ENCODE measurements at regions not wholly inside any gene's neighbourhood (a gene's known extent, or its start where the extent isn't known, plus 50 kb on each side); places are given as distances from the start of the nearest gene placed in this dataset.

DNA sequence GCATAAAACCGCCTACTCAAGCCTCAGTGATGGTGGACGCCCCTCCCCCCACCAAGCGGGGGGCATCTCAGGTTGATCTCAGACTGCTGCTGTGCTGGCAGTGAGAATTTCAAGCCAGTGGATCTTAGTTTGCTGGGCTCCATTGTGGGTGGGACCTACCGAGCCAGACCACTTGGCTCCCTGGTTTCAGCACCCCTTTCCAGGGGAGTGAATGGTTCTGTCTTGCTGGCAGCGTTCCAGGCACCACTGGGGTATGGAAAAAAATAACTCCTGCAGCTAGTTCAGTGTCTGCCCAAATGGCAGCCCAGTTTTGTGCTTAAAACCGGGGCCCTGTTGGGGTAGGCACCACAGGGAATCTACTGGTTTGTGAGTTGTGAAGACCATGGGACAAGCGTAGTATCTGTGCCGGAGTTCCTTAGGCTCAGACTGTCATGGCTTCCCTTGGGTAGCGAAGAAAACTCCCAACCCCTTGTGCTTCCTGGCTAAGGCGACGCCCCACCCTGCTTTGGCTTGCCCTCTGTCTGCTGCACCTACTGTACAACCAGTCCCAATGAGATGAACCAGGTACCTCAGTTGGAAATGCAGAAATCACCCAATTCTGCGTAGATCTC, 1334.5 kb upstream of the ADGRB3 start:
- no peak for DNase-seq

DNA sequence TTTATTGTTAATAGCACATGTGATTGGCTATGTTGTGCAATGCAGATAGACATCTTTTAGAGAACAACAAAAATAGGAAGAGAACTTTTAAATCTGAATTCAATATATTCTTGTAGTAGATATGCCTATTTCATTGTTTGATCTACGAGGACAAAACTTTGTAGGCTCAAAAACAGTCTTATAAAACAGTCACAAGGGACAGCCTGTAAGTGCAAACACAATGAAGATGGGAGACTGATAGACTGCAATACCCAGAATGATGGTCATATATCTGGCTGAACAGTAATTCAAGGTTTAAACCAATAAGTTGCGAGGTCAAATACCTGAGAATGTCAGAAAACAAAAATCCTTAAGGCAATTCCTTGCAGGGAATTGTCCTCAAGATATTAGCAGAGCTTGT, 1342.9 kb upstream of the ADGRB3 start:
- DNase-seq: no peak

DNA sequence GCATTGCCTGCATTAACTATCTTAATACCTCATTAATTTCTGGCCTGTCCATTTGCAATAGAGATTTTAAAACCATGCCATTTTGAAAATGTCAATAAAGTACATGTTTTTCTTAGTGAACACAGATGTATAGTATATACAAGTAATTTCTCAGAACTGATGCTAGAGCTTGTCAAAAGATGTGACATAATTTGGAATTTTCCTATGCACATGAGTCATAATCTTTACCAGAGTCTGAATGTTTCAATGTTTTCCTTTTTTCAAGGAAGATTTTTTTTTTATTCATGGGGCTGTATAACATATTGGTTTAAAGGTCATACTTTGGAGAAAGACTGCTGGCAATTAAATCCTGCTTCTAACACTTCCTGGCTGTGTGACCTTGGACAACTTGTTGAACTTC, 1347.5 kb upstream of the ADGRB3 start:
- DNase-seq: no peak

DNA sequence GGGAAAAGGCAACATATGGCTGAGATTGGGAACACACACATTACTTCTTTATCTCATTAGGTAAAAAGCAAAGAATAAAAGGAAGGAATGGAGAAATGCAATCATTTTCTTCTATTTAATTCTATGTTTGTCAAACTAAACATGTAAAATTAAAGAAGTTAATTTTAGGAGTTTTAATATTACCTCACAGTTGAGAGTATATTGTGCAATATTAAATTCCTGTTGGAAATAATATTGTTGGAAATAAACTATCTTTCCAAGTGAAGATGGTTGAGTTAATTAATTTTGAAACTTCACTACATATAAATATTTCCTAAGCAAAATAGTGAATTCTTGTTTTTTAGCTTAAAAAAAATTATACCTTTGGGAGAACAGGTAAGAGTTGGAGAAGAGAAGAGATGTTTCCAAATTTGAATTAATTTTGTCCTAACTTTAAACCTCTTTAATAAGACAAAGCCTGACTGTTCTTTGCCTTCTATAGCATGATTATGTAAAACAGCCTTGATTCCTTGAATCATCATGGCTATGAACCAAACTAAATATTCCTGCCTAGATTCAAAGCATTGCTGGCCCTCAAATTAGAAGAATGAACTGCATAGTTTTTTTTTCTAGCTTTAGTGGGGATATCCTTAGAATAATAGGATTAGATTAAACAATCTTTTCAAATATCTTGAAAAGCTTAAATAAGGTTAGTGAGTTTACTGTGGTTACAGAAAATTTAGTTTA, 1349.1 kb upstream of the ADGRB3 start:
- DNase-seq: no peak

DNA sequence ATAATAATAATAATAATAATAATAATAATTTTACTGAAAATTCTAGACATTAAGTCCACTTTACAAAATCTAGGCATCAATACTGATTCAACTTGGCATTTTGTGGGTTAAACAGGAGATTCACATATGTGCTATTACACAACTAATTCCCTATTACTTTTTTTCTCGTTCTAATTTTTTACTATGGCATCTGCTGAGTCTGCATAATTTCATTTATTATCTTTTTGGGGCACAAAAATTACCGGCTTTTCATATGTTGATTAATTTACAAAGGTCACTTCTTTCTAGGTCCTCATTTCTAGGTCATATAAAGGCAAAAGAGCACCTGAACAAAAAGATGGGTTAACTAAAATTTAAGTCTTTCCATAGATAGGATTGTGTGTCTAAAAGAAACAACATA, 1357.8 kb upstream of the ADGRB3 start:
- DNase-seq: no peak

DNA sequence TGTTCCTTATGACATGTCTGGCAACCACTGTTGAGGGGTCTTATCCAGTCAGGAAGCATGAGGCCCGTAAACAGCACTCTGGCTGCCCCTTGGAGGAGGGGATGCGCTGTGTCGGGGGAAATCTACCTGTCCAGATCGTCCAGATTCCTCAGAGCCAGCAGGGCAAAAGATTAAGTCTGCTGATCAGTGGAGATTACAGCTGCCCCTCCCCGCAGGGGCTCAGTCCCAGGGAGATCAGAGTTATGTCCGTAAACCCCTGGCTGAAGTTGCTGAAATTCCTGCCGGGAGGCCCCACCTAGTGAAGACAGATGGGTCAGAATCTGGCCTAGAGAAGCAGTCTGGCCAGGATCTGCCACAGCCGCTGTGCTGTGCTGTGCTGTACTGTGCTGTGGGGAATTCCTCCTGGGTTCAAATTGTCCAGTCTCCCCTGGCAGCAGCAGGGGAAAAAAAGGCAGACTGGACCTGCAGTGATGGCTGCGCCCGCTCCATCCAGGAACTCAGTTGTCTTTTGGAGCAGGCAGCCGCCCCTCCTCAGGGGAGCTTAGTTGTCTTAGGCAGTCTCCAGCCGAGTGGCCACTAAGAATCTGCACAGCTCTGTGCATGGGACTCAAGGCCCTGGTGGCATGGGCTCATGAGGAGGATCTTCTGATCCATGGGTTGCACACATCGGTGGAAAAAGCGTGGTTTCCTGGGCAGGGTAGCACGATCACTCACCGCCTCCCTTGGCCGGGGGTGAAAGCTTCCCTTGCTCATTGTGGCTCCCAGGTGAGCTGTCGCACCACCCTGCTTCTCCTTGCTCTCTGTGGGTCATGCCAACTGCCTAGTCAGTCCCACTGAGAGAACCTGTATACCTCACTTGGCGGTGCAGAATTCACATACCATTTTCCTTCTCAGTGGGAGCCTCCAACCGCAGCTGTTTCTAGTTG, 1368.8 kb upstream of the ADGRB3 start:
- DNase-seq: no peak

DNA sequence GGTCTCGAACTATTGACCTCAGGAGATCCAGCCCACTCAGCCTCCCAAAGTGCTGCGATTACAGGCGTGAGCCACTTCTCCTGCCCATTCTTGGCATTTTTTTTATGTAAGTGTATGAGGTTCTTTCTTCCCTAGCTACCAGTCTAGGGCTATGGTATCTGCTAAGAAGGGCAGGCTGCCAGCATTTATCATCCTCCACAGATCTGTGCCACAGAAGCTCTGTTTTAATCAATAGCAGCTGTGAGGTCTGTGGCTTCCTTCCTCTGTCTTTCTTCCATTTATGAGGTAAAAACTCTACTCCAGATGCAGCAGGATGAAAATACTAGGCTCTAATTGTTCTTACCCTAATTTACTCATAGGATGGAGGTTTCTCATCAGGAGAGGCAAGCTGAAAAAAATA, 1382.4 kb upstream of the ADGRB3 start:
- no peak for DNase-seq

DNA sequence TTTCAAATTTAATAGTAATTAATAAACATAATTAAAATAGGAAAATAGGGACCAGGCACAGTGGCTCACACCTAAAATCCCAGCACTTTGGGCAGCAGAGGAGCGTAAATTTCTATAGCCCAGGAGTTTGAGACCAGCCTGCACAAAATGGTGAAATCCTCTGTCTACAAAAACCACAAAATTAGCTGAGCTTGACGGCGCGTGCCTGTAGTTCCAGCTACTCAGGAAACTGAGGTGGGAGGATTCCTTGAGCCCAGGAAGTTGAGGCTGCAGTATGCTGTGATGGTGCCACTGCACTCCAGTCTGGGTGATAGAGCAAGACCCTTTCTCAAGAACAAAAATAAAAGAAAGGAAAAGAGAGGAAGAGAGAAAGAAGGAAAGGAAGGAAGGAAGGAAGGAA, 1387.0 kb upstream of the ADGRB3 start:
- no peak for DNase-seq

DNA sequence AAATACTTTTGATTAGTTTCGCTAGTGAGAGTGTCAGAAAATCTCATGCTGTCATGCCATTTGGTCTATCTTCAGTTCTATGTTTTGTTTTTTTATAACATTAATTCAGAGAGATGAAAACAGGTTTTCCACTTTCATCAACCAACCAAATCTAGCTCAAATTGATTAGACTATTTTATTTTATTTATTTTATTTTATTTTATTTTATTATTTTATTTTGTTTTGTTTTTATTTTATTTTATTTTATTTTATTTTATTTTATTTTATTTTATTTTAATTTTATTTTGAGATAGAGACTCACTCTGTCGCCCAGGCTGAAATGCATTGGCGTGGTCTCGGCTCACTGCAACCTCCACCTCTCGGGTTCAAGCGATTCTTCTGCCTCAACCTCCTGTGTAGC, 1391.0 kb upstream of the ADGRB3 start:
- DNase-seq: no peak

DNA sequence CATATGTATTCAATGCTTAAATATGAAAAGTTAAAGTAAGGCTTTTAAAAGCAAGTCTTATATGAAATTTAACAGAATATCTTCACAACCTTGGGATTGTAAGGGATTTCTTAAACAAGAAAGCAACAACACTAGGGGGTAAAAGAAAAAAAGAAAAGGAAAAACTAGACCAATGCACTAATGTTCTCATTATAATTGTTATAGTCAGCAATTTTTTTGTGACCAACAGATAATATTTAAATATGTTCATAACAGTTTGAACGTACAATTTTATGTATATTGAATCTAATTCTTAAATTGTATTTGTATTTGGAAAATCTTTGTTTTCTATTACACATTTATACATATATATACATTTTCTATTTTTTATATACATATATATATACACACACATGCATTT, 1397.8 kb upstream of the ADGRB3 start:
- DNase-seq: no peak

DNA sequence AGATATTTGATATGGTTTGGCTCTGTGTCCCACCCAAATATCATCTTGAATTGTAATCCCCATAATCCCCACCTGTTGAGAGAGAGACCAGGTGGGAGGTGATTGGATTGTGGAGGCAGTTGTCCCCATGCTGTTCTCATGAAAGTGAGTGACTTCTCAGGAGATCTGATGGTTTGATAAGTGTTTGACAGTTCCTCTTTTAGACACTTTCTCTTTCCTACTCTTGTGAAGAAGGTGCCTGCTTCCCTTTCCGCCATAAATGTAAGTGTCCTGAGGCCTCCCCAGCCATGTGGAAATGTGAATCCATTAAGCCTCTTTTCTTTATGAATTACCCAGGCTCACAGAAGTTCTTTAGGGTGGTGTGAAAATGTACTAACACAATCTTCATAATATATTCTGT, 1404.0 kb upstream of the ADGRB3 start:
- no peak for DNase-seq

DNA sequence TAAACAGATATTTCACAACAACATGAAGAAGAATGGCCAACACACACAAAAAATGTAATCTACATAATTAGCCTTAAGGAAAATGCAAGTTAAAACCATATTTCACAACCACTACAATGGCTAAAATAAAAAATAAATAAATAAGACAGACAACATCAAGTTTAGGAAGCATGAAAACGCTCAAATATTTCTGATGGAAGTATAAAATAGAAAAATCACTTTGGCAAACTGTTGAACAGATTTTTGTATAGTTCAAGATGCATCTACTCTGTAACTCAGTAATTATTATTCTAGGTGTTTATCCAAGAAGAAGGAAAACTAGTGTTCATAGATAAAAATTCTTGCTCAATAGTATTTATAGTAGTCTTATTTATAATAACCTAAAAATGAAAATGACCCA, 1410.1 kb upstream of the ADGRB3 start:
- DNase-seq: no peak

DNA sequence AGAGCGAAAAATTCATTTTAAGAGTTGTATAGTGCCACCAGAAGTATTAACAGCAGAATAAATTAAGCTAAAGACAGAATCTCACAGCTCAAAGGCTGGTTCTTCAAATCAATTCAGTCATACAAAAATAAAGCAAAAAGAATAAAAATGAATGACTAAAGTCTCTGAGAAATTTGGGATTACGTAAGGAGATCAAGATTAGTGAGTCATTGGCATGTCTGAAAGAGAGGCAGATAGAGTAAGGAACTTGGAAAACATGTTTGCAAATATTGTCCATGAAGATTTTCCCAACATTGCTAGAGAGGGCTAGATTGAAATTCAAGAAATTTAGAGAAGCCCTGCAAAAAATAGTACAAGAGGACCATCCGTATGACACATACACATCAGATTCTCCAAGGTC, 1413.9 kb upstream of the ADGRB3 start:
- no peak for DNase-seq

DNA sequence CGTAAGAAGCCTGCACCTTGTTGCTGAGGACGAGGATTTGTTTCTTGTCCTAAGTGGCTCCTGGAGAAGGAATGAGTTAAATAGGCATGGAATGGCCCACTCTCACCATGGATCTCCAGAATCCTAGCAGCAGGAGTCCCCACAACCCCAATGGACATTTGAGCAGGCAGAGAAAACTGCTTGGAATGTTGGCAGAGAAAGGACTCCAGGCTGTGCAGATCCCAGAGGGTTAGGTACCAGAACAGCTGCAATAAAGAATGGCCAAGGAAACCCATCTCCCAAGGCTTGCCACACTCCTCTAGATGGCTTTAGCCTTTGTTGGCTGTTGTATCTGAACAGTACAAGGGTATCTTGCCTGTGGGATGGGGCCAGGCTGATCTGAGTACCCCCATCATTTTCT, 1415.7 kb upstream of the ADGRB3 start:
- no peak for DNase-seq

DNA sequence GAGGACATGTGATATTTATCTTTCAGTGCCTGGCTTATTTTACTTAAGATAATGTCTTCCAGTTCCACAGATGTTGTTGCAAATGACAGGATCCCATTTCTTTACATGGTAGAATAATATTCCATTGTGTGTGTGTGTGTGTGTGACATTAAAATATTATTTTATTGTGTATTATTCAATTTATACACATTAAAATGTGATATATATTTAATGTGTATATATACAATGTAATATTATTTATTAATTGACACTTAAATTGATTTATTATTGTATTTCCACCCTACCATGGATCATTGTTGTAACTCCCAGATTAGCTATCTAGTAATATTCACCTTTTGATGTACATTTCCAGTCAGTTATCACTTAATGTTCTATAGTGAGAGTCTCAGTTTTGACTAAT, 1422.5 kb upstream of the ADGRB3 start:
- no peak for DNase-seq

DNA sequence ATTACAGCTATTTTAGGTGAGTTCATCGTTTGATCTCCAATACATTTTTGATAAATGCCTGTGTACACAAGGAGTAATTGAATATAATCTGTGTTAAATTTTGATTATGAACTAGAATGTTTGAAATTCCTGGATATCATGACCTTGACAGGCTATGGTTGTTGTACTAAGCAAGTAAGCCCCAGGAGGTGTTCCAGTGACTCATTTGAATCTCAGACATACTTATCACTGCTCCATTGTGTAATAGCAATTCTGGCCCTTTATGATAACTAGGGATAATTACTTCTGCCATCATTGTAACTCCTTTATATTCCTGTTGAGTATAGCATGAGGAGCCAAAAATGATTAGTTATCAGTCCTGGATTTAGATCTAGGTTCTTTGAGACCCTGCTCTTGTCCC, 1424.6 kb upstream of the ADGRB3 start:
- DNase-seq: no peak

DNA sequence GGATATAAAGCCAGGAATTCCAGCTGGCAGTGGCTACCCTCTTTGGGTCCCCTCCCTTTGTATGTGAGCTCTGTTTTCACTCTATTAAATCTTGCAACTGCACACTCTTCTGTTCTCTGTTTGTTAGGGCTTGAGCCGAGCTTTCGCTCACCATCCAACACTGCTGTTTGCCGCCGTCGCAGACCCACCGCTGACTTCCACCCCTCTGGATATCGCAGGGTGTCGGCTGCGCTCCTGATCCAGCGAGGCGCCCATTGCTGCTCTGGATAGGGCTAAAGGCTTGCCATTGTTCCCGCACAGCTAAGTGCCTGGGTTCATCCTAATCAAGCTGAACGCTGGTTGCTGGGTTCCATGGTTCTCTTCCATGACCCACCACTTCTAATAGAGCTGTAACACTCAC, 1433.5 kb upstream of the ADGRB3 start:
- DNase-seq: no peak

DNA sequence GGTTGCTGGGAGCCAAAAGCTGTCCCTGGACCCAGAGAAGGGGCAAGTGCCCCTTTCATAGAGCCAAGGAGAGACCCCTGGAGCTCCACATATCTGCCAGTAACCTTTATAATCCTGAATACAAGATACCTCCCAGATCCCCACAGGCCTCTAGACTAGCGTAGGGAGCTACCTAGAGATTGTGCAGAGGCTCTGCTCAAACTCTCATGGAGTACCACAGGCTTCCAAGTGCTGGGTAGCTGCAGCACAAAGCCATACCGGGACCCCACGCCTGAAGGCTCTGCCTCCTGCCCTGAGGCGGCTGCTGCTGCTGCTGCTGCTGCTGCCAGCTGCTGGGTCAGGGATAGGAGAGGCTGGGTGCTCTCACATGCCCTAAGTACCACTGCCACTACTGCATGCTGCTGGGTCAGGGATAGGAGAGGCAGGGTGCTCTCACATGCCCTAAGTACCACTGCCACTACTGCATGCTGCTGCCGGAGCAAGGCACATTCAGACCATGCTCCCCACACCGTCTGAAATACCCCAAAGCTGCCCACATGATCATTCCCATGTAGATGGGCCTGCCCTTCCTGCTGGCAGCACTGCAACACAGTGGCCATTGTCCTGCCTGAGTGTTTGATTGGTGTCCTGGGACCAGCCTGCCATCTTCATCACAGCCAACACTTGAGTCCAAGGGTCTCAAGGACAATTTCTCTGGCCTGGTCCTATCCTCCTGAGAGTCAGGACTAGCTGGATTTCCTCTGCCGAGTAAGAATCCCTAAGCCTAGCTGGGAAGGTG, 1434.3 kb upstream of the ADGRB3 start:
- DNase-seq: no peak

DNA sequence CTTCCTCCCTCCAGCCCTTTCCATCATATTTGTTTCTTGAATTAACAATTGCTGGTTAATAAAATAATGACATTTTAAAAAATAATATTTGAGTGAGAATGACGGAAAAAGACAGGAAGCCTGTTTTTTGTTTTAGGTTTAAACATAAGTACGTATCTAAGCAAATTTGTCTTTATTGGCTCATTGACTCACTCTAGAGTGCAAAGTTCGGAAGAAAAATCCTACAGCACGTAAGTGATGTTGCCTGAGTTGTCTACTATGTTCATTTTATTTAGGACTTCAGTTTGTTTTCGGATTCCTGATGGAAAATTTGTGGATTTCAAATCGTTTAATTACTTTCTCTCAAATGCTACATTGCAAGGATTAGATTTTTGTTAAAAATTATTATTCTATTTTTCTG, 1435.7 kb upstream of the ADGRB3 start:
- DNase-seq: no peak

DNA sequence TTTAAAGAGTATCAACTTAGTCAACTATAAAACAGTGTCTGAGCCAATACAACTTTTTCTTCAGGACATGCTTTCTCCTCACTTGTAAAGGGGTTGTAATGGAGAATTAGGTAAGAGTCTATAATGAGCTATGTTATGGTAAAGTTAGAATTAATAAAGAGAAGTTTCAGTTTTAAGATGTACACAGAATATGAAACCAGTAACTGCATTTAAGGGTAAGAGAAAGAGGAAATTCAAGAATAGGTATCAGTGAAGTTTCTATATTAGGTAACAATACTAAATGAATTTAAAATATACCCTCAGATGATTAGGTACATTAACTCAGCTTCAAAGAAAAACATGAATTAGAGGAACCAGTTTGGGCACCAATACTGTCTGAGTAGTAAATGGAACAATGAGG, 1444.3 kb upstream of the ADGRB3 start:
- DNase-seq: no peak

DNA sequence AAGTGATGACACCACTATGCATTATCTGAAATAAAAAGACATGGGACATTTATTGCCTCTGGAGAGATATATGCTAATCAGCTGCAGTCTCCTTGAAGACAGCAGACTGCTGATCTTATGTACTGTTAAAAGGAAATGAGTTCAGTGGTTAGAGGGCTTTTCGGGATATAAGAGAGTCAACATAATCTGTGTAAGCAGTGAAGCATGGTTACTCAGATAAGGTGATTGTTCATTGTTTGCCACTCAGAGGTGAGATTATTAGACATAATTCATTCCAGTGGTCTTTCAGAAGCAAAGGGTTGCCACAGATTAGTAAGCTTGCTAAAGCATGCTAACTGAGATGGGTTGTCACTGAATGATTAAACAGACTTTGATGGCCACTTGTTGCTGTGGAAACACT, 1450.7 kb upstream of the ADGRB3 start:
- no peak for DNase-seq

DNA sequence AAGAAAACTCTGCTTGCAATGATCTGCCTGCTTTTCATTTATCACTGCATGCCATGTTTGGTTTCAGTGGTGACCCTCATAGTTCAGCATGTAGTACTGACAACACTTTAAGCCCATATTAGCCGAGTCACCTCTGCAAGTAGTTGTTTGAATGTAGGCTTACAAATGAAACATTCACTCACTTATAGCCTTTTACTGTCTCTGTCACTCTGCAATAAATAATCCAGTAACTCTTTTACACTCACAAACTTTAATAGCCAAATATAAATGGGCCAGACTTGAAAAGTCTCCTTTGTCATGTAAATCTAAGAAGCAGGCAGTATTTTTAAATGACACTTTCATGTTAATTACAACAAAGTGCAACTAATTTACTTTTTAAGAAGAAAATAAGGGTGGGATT, 1460.0 kb upstream of the ADGRB3 start:
- no peak for DNase-seq

DNA sequence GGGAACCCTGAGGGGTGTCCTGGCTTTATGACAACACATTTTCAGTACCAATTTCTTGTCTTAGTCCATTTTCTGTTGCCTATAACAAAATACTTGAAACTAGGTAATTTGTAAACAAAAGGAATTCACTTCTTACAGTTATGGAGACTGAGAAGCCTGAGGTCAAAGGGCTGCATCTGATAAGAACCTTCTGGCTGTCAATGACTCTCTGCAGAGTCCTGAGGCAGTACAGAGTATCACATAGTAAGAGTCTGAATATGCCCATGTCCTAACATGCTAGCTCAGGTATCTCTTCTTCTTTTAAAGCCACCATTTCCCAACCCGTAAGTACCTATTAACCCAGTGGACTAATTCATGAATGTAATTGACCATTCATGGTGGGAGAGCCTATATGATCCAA, 1458.6 kb upstream of the EYS start:
- no peak for DNase-seq

All from activated effector memory CD4-positive, alpha-beta T cell treated with anti-CD3 and anti-CD28 coated beads, Interleukin-2, amount 50 U/mL, for 16 hours (primary cell).